ENCODE measurements at regions not wholly inside any gene's neighbourhood (a gene's known extent, or its start where the extent isn't known, plus 50 kb on each side); places are given as distances from the start of the nearest gene placed in this dataset.

- intact Hi-C loops (cut with micrococcal nuclease): no loop called here
Observed at GRCh38 chr6:40722553-40723258, 135.5 kb upstream of the LRFN2 start.

DNA sequence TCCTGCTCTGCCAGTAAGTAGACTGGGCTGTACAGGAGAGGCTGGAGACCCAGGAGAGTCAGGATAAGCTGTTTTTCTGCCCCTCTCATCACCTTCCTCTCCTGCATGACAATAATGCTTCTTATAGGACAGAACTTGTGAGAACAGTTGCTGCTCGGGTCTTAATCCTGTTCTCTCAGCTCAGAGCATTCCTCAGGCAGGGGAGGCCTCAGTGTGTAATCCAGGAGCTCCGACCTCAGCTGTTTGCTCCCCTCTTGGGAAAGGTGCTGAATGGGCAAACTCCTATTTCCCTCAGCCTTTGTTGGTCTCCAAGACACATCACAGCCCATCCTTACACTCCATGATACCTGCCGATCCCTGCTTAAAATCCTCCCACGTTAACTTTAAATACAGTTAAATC lies 134.9 kb upstream of the LRFN2 start:
- intact Hi-C loops (cut with micrococcal nuclease): no loop called here

DNA sequence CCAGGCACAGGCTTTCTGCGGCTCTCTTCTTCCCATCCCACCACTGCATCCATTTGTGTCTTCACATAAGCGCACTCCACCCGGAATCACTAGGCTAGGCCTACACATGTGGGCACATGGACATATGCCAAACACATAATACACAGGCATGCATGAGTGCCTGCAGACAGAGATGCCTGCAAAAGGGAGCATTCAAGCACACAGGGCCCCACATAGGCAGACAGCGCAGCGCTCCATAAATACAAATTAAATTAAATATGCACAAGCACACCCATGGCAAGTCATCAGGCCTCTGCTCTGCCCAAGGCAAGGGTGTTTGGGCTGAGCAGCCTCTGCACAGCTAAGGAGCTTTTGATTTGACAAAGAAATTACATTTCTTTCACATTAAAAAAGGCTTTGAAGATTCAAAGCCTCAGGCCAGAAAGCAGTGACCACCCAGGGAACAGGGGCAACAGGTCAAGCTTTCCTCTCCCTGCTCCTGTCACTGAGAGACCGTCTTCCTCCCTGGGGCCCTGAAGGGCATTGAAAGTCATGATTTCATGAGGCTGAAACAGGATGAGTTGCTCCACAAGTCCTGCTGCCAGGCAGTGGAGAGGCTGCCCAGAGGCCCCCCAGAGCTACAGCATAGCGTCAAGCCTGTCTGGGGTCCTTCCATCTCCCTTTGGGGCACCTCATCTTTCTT lies 134.2 kb upstream of the LRFN2 start:
- intact Hi-C loops (cut with micrococcal nuclease): no loop called here

- intact Hi-C loops (cut with micrococcal nuclease): no loop called here
Observed at GRCh38 chr6:40720375-40720748, 133.2 kb upstream of the LRFN2 start.

DNA sequence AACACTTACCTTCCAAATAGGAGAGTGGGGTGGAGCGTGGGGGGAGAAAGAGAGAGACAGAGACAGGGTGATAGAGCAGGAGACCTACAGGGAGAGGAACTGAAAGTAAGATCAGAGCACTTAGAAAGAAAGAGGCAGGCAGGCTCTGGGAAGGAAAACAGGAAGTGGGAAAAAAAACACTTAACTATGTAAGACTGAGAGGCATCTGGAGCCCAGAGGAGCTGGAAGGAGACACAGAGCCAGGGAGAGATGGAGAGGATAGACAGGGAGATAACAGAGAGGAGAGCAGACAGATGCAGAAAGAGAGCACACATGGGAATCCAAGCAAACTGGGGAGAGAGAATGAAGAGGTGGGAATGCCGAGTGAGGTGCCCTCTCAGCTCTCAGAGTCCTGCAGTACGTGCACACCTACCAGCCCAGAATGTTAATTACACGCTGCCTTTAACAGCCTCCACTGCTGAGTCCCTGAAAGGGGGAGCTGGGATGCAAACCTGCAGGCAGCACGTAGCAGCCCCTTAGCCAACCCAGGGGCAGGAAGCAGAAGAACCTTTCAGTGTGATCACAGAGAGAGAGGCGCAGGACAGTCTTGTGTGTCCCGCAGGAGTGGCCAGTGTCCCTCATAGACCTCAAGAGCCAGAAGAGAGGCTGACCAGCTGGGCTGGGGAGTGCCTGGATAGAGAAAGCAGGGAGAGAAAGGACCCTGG lies 132.7 kb upstream of the LRFN2 start:
- intact Hi-C loops (cut with micrococcal nuclease): no loop called here

- intact Hi-C loops (cut with micrococcal nuclease): no loop called here
Observed at GRCh38 chr6:40718401-40718800, 131.2 kb upstream of the LRFN2 start.

DNA sequence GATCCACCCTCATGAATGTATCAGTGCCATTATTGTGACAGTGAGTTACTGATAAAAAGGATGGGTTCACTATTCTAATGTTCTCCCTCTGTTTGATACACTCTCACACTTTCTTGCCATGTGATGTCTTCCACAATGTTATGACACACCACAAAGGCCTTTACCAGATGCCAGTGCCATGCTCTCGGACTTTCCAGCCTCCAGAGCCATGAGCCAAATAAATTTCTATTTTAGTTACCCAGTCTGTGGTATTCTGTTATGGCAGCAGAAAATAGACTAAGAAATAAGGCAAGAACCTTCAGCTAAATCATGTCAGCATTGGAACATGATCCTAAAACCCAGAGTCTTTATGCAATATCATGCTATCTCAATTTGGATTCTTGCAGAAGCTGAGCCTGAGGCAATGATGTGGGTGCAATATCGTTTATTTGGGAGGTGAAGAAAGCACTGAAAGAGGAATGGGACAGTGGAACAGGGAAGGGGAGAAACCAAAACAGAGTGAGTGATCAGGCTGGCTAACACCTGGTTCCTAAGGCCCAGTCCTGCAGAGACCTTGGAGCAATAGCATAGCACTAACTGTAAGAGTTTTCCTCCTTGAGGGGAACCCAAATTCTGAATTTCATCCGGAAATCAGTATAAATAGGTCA lies 130.4 kb upstream of the LRFN2 start:
- intact Hi-C loops (cut with micrococcal nuclease): no loop called here

DNA sequence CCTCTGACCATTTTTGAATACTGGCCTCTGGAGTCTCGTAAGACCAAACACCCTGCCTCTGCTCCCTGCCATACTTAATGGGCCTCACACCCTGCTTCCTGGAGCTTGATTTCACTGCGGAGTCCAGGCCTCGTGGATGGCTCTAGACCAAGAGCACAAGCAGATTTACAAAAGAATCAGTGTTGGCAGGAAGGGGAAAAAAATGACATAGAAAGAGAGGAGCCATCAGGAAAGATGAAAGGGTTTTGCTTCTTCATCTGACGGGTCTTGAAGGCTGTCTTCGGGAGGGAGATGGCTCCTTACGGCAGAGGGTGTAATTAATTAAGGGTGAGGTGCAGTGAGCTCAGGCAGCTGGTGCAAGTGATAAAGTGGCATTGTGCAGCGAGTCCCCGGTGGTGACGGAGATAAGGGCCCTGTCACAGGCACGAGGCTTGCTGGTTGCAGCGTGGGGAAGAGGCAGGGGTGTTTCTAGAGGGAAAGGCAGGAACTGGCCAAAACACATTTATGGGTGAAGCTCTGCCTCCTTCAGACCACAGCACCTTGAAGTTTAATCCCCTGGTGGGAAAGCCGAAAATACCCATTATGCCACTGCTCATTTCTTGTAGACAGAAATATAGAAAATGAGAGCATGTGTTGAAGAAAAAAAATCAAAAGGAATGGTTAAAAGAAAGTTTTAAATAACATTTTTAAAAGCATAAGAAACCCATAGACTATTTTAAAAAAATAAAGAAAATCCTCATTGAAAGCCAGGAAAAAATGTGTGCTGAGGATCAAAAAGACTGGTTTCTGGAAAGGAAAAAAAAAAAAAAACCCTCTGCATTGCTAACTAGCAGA lies 128.6 kb upstream of the LRFN2 start:
- intact Hi-C loops (cut with micrococcal nuclease): no loop called here

DNA sequence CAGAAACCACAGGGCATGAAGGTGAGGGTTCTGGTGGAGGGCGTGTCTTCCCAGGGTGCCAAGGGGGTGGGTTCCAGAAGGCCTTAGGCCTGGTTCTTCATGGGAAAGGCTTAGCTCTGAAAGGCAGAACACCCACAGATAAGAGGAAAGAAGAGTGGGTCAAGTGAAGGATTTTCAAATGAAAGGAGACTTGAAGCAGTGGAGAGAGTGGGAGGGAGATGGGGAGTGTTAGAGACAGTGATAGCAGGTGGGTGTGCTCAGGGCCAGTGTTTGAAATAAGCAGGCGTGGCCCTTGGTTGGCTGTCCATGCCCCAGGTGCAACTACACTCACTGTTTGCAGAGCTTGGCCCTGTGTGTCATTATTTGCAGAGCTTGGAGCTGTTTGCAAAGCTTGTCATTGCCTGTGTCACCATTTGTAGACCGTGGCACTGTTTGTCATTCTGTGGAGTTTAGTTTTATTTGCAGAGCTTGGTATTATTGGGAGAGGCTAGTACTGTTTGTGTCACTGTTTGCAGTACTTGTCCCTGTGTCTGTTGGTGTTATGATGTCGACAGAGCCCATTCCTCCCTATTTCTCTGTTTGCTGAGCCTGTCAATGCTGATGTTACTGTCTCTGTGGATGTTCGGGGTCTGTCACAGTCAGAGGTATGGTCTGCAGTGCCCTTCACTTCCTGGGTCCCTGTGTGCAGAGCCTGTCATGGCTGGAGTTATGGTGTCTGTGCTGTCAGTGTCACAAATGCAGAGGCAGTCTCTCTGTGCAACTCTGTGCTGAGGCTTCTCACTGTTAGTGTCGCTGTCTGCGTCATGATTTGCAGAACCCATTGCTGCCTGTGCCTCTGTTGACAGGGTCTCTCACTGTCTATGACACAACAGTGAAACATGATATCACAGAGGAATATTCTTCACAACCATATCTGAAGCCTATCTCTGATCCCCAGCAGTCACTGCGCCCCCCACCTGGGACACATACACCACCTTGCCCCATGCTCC lies 127.7 kb upstream of the LRFN2 start:
- intact Hi-C loops (cut with micrococcal nuclease): no loop called here

- intact Hi-C loops (cut with micrococcal nuclease): no loop called here
Observed at GRCh38 chr6:40714143-40714542, 127.0 kb upstream of the LRFN2 start.

DNA sequence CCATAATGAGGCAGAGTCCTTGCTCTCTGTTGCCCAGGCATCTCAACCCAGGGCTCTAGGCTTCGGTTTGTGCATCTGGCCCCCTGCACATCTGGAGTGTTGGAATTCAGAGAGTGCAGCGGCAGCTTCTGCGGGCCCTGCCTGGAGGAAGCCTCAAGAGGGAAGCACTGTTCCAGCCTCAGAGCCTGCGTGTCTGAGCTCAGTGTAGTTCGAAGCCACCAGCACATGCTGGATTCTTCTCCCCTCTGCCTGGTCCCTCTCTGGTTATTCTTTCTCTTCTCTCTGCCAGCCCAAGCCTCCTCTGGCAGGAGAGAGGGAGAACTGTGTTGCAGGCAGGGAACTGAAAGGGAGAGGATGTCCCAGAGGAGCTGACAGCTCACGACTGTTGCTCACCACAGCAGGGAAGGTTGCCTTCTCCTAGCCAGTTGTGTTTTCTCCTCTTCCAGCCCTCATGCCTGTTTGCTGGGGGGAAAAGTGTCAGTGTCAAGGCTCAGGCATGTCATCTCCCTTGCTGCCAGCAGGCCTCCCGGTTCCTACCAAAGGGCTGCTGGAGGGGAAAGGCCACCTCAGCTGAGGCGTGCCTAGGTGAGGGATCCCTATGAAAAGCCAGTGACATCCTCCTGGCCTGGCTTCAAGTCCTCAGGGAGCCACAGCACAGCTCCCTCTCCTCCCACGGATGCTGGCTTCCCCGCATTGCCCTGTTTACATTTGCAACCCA lies 126.0 kb upstream of the LRFN2 start:
- intact Hi-C loops (cut with micrococcal nuclease): no loop called here

DNA sequence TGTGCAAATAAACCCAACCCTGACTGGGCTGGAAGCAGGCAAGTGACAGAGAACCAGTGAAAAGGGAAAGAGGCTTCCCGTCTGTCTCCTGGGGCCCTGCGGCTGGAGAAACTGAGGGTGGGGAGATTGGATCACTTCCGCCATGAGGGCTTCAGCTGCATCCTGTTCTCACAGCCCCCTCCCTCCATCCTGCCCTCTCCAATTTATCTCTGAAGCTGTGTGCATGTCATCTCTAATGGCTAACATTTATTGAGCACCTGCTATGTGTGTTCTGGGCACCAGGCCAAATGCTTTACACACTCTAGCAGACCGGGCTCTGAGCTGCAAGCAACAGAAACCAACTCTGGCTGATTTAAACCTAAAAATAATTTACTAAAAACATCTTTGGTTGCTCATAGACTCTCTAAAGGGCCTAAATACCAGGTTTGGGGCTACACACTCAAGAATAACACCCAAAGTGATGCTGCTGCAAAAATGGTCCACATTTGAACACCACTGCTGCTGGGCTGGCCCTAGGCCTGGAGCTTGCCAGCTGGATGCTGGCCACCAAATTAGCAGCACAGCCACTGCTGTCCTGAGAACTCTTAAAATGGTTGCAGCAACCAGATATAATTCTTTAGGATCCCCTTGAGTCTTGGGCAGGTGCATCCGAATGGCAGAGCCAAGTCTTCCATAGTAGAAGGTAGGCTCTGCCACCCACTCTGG lies 123.6 kb upstream of the LRFN2 start:
- intact Hi-C loops (cut with micrococcal nuclease): no loop called here

- intact Hi-C loops (cut with micrococcal nuclease): no loop called here
Observed at GRCh38 chr6:40708049-40708448, 120.9 kb upstream of the LRFN2 start.

DNA sequence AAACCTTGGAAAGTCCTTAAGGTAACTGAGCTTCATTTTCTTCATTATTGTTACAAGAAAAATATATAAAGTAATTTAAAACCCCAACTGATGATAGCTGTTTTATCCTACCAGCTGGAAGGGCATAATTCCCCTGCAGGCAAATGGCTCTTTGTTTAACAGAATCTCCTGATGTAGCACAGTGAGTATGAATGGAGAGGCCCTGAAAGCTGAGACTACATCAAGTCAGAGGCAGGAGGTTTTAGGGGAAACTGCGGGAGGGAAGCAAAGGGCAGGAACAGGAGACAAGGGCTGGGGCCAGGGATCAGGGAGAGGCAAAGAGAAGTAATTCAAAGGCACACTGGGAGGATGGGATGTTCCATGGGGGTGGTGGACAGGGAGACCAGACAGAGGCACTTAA lies 119.0 kb upstream of the LRFN2 start:
- intact Hi-C loops (cut with micrococcal nuclease): no loop called here

DNA sequence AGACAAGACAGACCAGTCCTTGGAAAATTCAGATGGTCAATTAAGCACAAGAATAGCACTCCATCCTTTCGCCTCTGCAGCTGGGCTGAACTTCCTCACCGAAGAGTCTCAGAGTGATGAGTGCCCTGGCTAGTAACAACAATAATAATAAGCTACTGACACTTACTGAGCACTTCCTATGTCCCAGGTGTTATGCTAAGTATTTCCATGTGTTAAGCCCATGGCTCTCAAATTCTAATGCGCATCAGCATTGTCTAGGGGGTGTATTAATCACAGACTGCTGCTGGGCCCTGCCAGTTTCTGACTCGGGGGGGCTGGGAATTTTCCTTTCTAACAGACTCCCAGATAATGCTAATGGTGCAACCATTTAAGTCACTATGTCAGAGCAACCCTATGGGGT lies 118.2 kb upstream of the LRFN2 start:
- intact Hi-C loops (cut with micrococcal nuclease): no loop called here

DNA sequence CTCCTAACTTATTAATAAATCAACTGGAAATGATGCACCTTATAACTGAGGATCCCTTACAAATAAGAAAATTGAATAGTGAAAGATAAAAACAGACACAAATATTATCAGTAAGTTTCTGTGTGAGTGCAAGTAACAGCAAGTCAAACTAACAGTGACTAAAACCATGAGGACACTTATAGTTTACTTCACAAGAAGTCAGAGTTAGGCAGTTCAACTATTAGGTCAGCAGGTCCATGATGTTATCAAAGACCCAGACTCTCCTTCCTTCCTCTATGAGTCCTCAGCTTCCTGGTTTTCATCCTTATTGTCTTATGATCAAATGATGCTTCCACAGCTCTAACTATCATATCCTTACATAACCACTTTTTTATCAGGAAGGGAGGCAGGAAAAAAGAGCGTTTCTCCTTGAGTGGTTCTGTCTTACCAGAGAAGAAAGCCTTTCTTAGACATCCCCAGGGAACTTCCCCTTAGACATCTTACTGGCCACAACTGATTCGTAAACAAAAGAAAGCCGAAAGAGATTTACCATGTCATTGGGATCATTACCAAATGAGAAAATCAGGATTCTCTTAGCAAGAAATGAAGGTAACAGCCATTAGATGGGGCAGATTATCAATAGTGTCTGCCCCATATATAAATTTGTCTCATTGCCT lies 114.3 kb upstream of the LRFN2 start:
- intact Hi-C loops (cut with micrococcal nuclease): no loop called here

DNA sequence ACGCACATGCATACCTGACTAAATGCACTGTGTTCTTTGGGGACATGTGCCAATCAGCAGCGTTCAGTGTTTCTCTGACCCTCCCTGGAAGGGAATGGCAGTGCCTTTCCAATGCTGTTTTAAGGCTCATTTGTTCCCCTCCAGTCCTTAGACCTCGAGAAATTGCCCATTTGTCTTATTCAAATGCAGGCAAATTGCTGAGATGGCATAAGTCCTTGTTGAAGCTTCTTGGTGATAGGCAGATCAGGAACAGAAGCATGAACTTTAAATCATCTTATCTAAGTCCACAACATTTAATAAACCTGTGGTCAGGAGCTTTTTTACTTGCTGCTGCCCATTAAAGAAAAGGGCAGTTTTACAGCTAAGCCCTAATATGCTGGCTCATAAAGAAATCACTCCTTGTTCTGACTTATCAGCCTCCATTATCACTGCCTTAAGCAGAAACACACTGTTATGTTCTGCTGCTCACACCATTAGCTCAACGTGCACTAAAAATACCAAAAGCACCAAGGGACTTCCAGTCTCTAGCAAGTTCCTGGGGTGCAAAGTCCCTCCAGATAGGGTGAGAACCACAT lies 112.9 kb upstream of the LRFN2 start:
- intact Hi-C loops (cut with micrococcal nuclease): no loop called here
